Lower leg skin (tissue), 4 donors: ENCODE measurements at regions not wholly inside any gene's neighbourhood (a gene's known extent, or its start where the extent isn't known, plus 50 kb on each side); places are given as distances from the start of the nearest gene placed in this dataset.

Source experiments
- DNase-seq, 2 donors: peaks; one replicate each; pipeline ENCODE4 v3.0.0-alpha.2; 2019; ENCODE audit warnings: low spot score in 2 of 2
- H3K4me3 ChIP-seq: fragments of 200-600 bp; sonication (generic); 2 replicates; pipeline ENCODE4 v1.5.1; 2017; ENCODE audit warnings: mild to moderate bottlenecking, low read depth; ENCODE audit not compliant: poor library complexity, severe bottlenecking
- POLR2A ChIP-seq, 2 donors: fragments of 450-650 bp; IDR thresholded peaks; one replicate each; pipeline ENCODE4 v1.6.1; 2016 to 2017; ENCODE audit warnings: antibody characterized with exemption in 2 of 2, mild to moderate bottlenecking in 1 of 2, moderate library complexity in 1 of 2
- WGBS, 2 donors: methylation state at CpG; one replicate each; pipeline ENCODE4 v1.1.5; 2018; 5-methylcytosine and 5-hydroxymethylcytosine counted together
- intact Hi-C: fragments of 100-400 bp; cut with DNase I; formaldehyde crosslinking; loops from one replicate; pipeline ENCODE4 v1.15.0; 2023; ENCODE audit warnings: low total_unique reads
- TF ChIP-seq, protein P1 (sequence below), 3 donors: fragments of 450-650 bp; IDR thresholded peaks; one replicate each; pipeline ENCODE4 v1.5.1; 2016; ENCODE audit warnings: antibody characterized with exemption in 3 of 3, mild to moderate bottlenecking in 3 of 3, moderate library complexity in 2 of 3

DNA sequence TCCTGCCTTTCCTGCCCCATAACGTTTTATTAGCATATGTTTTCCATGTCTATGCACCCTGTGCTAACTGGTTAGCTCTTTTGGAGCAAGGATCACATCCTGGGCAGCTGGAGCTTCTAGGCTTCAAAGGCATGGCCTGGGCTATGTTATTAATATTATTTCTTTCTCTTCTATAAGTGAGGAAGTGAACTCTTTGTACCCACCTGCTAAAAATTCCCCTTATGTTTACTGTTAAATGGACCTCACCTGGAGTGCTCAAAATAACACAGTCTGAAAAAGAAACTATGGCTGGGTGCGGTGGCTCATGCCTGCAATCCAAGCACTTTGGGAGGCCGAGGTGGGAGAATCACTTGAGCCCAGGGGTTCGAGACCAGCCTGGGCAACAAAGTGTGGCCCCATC lies 97.8 kb downstream of the TNFAIP3 start:
- intact Hi-C loops = no loop called here
- no peak for DNase-seq
- H3K4me3 ChIP-seq = no peak overlapping the region
- 74 to 82% methylated on average over 4 of the region's 4 CpGs for WGBS, 2 donors
- TF ChIP-seq, protein P1, sequence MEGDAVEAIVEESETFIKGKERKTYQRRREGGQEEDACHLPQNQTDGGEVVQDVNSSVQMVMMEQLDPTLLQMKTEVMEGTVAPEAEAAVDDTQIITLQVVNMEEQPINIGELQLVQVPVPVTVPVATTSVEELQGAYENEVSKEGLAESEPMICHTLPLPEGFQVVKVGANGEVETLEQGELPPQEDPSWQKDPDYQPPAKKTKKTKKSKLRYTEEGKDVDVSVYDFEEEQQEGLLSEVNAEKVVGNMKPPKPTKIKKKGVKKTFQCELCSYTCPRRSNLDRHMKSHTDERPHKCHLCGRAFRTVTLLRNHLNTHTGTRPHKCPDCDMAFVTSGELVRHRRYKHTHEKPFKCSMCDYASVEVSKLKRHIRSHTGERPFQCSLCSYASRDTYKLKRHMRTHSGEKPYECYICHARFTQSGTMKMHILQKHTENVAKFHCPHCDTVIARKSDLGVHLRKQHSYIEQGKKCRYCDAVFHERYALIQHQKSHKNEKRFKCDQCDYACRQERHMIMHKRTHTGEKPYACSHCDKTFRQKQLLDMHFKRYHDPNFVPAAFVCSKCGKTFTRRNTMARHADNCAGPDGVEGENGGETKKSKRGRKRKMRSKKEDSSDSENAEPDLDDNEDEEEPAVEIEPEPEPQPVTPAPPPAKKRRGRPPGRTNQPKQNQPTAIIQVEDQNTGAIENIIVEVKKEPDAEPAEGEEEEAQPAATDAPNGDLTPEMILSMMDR (IDR thresholded peaks at IDR 0.05) = no peak
- no peak for TF ChIP-seq POLR2A (IDR thresholded peaks at IDR 0.05)

DNA sequence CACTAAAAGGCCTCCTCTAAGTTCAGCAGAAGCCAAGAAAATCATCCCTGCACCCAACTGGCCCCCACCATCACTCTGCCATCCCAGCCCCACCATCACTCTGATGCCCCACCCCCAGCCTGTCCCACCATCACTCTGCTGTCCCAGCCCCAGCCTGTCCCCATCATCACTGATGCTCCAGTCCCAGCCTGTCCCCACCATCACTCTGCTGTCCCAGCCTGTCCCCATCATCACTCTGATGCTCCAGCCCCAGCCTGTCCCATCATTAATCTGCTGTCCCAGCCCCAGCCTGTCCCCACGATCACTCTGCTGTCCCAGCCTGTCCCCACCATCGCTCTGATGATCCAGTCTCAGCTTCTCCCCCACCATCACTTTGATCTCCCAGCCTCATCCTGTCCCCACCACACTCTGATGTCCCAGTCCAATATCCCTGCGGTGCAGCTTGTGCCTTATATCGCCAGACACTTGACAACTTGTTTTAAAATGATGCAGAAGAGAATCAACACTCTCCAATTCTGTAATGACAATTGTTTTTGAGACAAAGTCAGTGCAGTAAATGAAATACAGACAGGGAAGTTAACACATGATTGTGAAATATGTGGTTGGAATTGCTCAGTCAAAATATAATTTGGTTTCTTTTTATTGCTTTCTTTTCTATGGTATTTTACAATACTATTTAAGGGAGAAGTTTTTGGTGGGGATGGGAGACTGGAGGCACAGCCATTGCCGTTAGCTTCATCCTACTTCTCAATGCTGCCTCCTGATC lies 100.8 kb downstream of the TNFAIP3 start:
- no peak overlapping the region for H3K4me3 ChIP-seq
- intact Hi-C loops = no loop called here
- 55 to 71% methylated on average over 5 of the region's 5 CpGs for WGBS, 2 donors
- no peak for TF ChIP-seq POLR2A (IDR thresholded peaks at IDR 0.05)
- TF ChIP-seq, protein P1 (IDR thresholded peaks at IDR 0.05) = no peak
- DNase-seq = no peak

- intact Hi-C loops = no loop called here
- no peak for TF ChIP-seq POLR2A (IDR thresholded peaks at IDR 0.05)
- TF ChIP-seq, protein P1 (IDR thresholded peaks at IDR 0.05) = no peak
- 86 to 93% methylated on average over 5 of the region's 5 CpGs for WGBS, 2 donors
- no peak for DNase-seq
- no peak overlapping the region for H3K4me3 ChIP-seq
Measured at GRCh38 chr6:137968455-137968804, 101.4 kb downstream of the TNFAIP3 start.

- intact Hi-C loops = no loop called here
- WGBS, 2 donors = 63 to 75% methylated on average over 1 of the region's 1 CpG
- H3K4me3 ChIP-seq = no peak overlapping the region
- no peak for DNase-seq
- no peak for TF ChIP-seq POLR2A (IDR thresholded peaks at IDR 0.05)
- TF ChIP-seq, protein P1 (IDR thresholded peaks at IDR 0.05) = no peak
Measured at GRCh38 chr6:137968901-137969300, 101.8 kb downstream of the TNFAIP3 start.

DNA sequence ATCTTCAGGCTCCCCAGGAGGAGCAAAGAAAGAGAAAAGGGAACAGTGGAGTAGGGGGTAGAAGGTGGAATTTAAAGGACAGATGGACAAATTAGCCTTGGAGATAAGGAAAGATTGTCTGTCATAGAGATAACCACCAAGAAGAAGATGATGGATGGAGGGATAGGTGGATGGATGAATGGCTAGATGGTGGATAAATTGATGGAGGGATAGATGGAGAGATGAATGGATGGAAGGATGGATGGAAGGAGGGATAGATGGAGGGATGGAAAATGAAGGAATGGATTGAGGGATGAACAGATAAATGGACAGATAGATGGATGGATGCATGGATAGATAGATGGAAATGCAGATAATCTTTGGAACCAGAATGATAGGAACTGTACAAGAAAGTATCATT lies 102.8 kb downstream of the TNFAIP3 start:
- TF ChIP-seq POLR2A (IDR thresholded peaks at IDR 0.05) = no peak
- TF ChIP-seq, protein P1 (IDR thresholded peaks at IDR 0.05) = no peak
- no peak for DNase-seq
- intact Hi-C loops = no loop called here
- H3K4me3 ChIP-seq = no peak overlapping the region

GRCh38 chr6:137970368-137970767 lies 103.3 kb downstream of the TNFAIP3 start:
- TF ChIP-seq, protein P1 (IDR thresholded peaks at IDR 0.05) = no peak
- TF ChIP-seq POLR2A (IDR thresholded peaks at IDR 0.05) = no peak
- 85 to 86% methylated on average over 4 of the region's 4 CpGs for WGBS, 2 donors
- DNase-seq = no peak
- intact Hi-C loops = no loop called here
- no peak overlapping the region for H3K4me3 ChIP-seq
